ENCODE measurements at regions not wholly inside any gene's neighbourhood (a gene's known extent, or its start where the extent isn't known, plus 50 kb on each side); places are given as distances from the start of the nearest gene placed in this dataset.
"Not testable (repeated sequence)": the region's sequence is repeated elsewhere in the genome, so short reads cannot be mapped to it uniquely, and the experiment has no call there.

GRCh38 chr15:83335542-83335941 is 51.1 kb upstream of the BNC1 start:
- not testable (repeated sequence) for DNase-seq

DNA sequence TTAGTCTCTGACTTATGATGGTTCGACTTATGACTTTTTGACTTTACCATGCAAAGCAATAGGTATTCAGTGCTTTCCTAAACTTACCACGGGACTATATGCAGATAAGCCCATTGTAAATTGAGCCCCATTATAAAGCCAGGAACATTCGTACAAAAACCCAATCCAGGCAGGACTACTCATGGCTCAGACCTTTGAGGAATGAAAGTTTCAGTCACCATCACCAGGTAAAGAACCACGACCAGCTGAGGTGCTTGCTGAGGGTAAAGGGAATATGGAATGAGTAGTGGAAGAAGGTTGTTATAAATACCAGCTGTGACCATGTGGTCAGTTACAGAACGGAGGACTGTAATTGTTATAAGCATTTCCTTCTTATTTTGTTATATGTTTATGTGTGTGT is 54.9 kb upstream of the BNC1 start:
- no peak for DNase-seq

DNA sequence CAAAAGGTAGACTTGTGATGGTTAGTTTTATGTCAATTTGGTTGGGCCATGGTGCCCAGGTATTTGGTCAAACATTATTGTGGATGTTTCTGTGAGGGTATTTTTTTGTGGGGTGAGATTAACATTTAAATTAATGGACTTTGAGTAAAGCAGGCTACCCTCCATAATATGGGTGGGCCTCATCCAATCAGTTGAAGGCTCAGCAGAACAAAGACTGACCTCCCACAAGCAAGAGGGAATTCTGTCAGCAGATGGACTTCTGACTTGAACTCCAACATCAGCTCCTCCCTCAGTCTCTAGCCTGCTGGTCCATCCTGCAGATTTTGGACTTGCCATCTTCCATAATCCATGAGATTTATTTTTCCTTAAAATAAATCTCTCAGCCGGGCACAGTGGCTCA is 55.6 kb upstream of the BNC1 start:
- no peak for DNase-seq

DNA sequence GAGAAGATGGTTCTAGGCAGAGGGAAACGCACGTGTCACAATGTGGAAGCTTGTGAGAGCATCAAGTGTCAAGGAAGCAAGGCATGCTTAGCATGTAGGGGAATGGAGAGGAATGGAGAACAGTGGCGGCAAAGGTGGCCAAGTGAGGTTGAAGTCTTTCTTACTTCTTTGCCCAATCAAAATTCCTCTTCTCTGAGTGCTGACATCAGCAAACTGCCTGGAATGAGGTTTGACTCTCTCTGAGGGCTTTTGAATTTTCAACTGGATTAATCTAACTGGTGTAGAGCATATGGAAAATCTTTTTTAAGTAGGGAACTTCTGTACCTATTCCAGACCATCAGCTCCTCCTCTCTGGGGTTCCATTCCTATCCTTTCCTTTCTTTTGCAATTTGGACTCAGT is 61.9 kb upstream of the BNC1 start:
- no peak for DNase-seq

- DNase-seq: peak; percentile 7
Observed at GRCh38 chr15:83352119-83352518, 67.7 kb upstream of the BNC1 start.

- peak; percentile 83 for DNase-seq
Observed at GRCh38 chr15:83356501-83357399, 72.3 kb upstream of the BNC1 start.

GRCh38 chr15:83358972-83359564 is 74.6 kb upstream of the BNC1 start:
- DNase-seq: no peak

GRCh38 chr15:83362706-83363105 is 78.2 kb upstream of the BNC1 start:
- no peak for DNase-seq

DNA sequence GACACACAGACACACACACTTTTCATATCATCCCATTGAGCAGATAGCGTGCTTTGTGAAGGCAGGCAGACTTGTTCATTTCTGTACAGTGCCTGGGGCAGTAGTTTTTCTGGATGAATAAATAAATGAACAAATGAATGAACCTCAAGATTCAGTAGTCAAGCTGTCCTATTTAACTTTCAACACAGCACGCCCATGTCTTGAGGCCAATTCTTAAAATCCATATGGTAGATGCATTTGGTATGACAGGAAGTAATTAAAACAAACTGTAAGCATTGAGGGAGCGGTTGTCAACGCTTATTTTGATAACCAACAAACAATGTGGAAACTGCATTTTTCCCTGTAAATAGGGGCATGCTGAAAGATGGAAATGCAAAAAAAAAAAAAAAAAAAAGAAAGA is 80.0 kb upstream of the BNC1 start:
- no peak for DNase-seq

- peak; percentile 82 for DNase-seq
Observed at GRCh38 chr15:83365370-83365938, 81.0 kb upstream of the BNC1 start.

DNA sequence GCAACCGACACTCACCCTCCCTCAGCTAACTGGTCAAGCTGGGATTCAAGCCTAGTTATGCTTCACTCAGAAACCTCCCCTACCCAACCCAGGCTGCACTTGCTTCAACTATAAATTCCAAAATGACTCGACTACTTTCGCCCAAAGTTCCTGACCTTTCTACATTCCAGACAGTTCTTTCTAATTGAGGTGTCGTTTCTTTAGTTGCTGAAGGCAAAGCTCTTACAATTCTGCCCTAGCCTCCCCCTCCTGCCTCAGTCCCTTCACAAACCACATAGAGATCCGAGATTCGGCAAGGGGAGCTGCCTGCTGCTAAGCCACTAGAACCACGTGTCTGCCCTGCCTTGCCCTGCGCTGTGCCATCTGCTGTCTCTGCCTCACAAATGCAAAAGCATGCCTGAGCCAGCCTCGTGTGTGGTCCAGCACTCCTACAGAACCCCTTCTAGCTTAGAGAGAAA is 74.7 kb upstream of the SH3GL3 start:
- DNase-seq: no peak

DNA sequence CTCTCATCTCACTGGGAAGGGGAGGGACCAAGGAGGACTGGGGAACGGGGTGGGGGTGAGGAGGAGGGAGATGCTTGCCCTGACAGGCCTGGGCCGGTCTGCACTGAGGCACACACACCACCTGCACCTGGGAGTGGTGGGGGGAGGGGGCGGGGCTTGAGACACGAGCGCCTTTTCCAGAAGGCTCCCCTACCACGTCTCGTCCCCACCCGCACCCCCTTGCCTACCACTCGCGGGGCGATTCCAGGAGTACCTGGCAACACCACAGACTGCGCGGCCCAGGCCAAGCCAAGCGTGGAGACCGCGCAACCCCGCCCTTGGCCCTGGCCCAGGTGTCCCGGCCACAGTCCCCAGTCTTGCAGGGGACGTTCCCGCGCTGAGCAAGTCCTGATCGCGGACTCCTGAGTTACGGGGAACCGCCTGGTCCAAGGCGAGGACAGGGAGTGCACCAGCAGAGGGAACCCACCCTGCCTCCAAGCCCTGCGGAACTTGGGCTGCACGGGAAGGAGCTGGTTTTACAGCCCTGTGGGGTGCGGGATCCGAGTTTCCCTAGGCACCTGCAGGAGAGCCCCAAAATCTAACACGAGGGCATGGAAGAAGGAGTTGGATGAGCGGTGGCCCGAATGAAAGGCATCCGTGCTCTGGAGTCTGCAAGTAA is 68.1 kb upstream of the SH3GL3 start:
- no peak for DNase-seq

DNA sequence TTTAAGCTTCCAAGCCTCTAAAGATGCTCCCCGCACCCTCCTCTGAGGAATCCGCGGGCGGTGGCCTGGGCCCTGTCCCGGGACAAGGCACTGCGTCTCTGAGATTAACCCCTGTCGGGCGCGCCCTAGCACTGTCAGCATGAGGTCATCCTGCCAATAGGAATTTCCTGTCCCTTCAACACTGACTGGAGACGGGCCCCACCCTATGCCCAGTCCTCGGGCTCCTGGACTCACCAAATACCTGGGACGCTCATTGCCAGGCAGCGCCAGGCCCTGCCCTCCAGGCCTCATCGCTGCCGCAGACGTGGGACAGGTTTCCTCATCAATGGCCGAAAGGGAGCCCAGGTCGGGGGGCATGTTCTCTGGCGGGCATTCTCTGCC is 67.6 kb upstream of the SH3GL3 start:
- DNase-seq: peak; percentile 27

DNA sequence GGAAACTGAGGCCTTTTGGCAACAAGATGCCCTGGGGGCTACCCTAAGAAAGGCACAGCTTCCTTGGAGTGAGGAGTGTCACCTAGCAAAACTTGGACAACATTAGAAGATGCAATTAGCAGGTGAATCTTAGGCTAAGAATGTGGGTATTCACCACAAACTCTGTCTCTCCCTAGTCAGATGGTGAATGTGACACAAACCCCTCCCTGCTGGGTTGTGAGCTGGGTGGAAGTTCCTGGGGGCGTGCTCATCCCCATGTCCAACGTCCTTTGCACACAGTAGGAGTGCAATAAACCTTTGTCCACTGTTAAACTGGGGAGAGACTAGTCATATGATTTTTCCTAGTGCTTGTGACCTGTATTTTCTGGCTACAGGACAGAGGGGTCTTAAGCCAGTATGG is 67.1 kb upstream of the SH3GL3 start:
- peak; percentile 48 for DNase-seq

DNA sequence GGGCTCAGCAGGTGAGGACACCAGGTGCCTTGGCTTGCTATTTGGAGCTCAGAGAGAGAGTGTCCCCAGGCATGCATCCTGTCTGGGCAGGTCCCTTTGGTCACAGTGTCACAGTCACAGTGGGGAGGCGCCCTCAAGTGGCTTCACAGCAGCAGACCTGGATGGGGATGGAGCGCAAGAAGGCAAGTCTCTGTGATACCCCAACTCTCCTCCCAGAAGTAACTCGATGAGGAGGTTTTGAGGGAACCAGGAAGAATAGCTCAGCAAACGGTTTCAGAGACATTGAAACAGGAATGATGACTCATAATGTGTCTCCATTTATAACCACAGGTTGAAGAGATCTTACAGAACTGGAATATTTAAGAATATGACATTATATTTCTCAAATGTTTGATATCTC is 66.5 kb upstream of the SH3GL3 start:
- peak; percentile 47 for DNase-seq

DNA sequence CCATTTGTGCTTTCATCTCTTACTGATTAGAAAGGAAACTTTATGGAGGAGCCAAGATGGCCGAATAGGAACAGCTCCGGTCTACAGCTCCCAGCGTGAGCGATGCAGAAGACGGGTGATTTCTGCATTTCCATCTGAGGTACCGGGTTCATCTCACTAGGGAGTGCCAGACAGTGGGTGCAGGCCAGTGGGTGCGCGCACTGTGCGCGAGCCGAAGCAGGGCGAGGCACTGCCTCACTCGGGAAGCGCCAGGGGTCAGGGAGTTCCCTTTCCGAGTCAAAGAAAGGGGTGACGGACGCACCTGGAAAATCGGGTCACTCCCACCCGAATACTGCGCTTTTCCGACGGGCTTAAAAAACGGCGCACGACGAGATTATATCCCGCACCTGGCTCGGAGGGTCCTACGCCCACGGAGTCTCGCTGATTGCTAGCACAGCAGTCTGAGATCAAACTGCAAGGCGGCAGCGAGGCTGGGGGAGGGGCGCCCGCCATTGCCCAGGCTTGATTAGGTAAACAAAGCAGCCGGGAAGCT is 63.5 kb upstream of the SH3GL3 start:
- DNase-seq: not testable (repeated sequence)

GRCh38 chr15:83396101-83396500 is 51.0 kb upstream of the SH3GL3 start:
- peak; percentile 4 for DNase-seq

All from fibroblast of skin of right quadriceps (primary cell).